Calu3 (cell line): ENCODE measurements at regions not wholly inside any gene's neighbourhood (a gene's known extent, or its start where the extent isn't known, plus 50 kb on each side); places are given as distances from the start of the nearest gene placed in this dataset.

Experiments
- BruUV-seq: library from RNA; stranded (reverse); fragments of 400-500 nt; replicated peaks from 2 replicates; lab custom pipeline; 2021; lab: Mats Ljungman, UMichigan
- CTCF ChIA-PET: fragments of 300-600 bp; sonication (Branson Sonifier 250); formaldehyde crosslinking; loops from one replicate; lab custom pipeline; 2022; ENCODE audit warnings: antibody characterized with exemption; lab: Charles Lee
- DNase-seq: peaks from one replicate; pipeline ENCODE4 v3.0.0; 2022
- H3K27ac Mint-ChIP-seq: one replicate; pipeline ENCODE4 v1.8.0; 2022; ENCODE audit warnings: mixed read lengths; ENCODE audit not compliant: unreplicated experiment
- H3K27me3 Mint-ChIP-seq: one replicate; pipeline ENCODE4 v1.8.0; 2022; ENCODE audit warnings: mixed read lengths; ENCODE audit not compliant: unreplicated experiment
- H3K36me3 Mint-ChIP-seq: one replicate; pipeline ENCODE4 v1.8.0; 2022; ENCODE audit warnings: mild to moderate bottlenecking, moderate library complexity, mixed read lengths; ENCODE audit not compliant: insufficient read depth, unreplicated experiment
- H3K4me1 Mint-ChIP-seq: one replicate; pipeline ENCODE4 v1.8.0; 2022; ENCODE audit warnings: mild to moderate bottlenecking, low read depth, mixed read lengths; ENCODE audit not compliant: unreplicated experiment
- H3K4me3 Mint-ChIP-seq: one replicate; pipeline ENCODE4 v1.8.0; 2022; ENCODE audit warnings: mild to moderate bottlenecking, low read depth, moderate library complexity, mixed read lengths; ENCODE audit not compliant: unreplicated experiment
- H3K9me3 Mint-ChIP-seq: one replicate; pipeline ENCODE4 v1.8.0; 2022; ENCODE audit warnings: low read depth, mixed read lengths; ENCODE audit not compliant: unreplicated experiment
- intact Hi-C: fragments of 100-400 bp; cut with micrococcal nuclease; formaldehyde crosslinking; loops from one replicate; pipeline ENCODE4 v1.10.0; 2022; ENCODE audit not compliant: unreplicated experiment
- TF ChIP-seq, protein P1 (sequence below): fragments of 200-600 bp; IDR thresholded peaks from one replicate; pipeline ENCODE4 v1.8.0; 2022; ENCODE audit warnings: antibody characterized with exemption; ENCODE audit not compliant: unreplicated experiment

DNA sequence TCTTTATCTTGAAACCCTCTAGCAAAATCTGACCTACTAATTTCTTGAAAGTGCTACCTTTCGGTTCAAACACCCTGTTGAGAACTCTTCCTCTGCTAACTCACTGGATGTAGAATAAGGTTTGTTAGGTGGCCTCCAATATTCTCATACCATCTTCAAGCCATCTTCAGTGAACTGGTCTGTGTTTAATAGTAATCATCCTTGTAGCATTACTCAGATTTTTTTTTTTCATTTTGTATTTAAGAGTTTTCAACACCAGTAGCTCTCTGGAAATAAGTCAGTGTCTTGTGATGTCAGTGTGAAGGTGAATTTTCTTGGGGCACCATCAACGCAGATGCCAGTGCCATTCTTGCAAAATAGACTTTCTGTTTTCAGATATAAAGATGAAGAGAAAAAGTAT is 140.6 kb upstream of the AHI1 start:
- intact Hi-C loops: no loop called here
- CTCF ChIA-PET: no interaction called here
- no peak overlapping the region for H3K27ac Mint-ChIP-seq
- no peak overlapping the region for H3K4me3 Mint-ChIP-seq
- no peak for DNase-seq
- BruUV-seq: no TSS peak
- peaks cover 18% of the 10 kb centered on the region for H3K4me1 Mint-ChIP-seq
- TF ChIP-seq, protein P1, sequence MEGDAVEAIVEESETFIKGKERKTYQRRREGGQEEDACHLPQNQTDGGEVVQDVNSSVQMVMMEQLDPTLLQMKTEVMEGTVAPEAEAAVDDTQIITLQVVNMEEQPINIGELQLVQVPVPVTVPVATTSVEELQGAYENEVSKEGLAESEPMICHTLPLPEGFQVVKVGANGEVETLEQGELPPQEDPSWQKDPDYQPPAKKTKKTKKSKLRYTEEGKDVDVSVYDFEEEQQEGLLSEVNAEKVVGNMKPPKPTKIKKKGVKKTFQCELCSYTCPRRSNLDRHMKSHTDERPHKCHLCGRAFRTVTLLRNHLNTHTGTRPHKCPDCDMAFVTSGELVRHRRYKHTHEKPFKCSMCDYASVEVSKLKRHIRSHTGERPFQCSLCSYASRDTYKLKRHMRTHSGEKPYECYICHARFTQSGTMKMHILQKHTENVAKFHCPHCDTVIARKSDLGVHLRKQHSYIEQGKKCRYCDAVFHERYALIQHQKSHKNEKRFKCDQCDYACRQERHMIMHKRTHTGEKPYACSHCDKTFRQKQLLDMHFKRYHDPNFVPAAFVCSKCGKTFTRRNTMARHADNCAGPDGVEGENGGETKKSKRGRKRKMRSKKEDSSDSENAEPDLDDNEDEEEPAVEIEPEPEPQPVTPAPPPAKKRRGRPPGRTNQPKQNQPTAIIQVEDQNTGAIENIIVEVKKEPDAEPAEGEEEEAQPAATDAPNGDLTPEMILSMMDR: no peak
- no peaks in the 10 kb centered on the region for H3K27me3 Mint-ChIP-seq
- no peaks in the 10 kb centered on the region for H3K9me3 Mint-ChIP-seq
- H3K36me3 Mint-ChIP-seq: no peaks in the 10 kb centered on the region

DNA sequence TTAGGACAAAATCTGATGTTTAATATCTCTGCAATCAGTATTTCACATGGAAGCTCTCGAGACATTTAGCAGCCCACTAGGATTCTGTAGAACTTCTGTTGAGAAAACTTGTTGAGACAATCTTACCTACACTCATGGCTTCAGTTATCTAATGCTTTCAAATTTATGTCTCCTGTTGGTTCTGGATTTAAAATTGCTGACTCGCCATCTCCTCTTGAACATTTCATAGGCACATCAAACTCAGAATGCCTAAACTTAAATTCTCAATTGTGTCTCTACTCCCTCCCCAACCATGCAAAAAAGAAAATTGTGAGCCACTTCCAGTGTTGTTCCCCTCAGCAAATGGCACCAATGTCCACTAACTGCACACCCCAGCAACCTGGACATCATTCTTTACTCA is 142.5 kb upstream of the AHI1 start:
- no TSS peak for BruUV-seq
- no peak for DNase-seq
- intact Hi-C loops: no loop called here
- CTCF ChIA-PET: no interaction called here
- Mint-ChIP-seq H3K27me3 (no peaks in the 10 kb centered on the region), H3K36me3 (no peaks in the 10 kb centered on the region), H3K4me3 (no peak overlapping the region), H3K9me3 (no peaks in the 10 kb centered on the region), H3K4me1 (no peaks in the 10 kb centered on the region), H3K27ac (no peak overlapping the region)
- TF ChIP-seq, protein P1: no peak

DNA sequence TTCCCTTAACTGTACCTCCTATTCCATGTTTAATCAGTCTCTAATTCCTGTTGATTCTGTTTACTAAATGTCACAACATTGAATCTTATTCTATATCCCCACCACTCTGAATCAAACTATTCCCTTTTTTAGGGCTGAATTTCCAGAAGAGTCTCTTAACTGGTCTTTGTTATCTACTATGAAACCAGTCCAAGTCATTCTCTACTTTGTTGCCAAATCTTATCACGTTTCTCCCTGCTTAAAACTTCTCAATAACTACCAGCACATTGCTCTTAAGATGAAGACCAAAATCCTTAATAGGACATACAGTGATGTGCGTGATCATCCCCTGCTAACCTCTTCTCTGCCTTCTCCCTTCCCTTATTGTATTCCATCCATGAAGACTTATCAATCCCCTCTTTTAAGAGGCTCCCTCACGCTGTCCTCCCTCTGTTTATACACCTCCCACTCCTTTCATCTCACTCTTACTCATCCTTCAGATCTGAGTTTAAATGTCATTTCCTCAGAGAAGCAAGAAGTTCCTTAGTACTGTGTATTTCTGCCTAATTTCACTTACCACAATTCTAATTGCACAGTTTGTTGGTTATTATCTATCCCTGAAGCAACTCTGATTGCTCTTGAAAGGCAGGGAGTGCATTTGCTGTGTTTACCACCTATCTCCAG is 143.0 kb upstream of the AHI1 start:
- H3K9me3 Mint-ChIP-seq: no peaks in the 10 kb centered on the region
- H3K36me3 Mint-ChIP-seq: no peaks in the 10 kb centered on the region
- no peaks in the 10 kb centered on the region for H3K27me3 Mint-ChIP-seq
- CTCF ChIA-PET: no interaction called here
- no peak for DNase-seq
- TF ChIP-seq, protein P1: no peak
- H3K4me3 Mint-ChIP-seq: no peak overlapping the region
- H3K27ac Mint-ChIP-seq: no peak overlapping the region
- no TSS peak for BruUV-seq
- intact Hi-C loops: no loop called here
- H3K4me1 Mint-ChIP-seq: no peaks in the 10 kb centered on the region

DNA sequence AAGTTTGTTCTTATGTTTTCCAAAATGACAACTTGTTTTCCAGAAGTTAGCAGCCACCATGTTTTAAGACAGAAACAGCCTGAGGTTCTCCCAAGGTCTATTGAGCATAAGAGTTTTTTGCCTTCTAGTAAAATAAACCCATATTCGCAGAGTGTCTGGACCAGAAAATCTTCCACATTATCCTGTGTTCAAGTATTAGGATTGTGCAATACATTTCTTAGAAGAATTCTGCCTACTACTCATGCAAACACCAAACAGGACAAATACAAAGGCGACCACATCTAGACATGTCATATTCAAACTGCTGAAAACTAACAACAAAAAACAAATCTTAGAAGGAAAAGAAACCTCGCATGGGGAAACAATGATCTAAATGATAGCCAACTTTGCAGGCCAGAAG is 145.4 kb upstream of the AHI1 start:
- no peak overlapping the region for H3K27ac Mint-ChIP-seq
- no peaks in the 10 kb centered on the region for H3K4me1 Mint-ChIP-seq
- H3K27me3 Mint-ChIP-seq: no peaks in the 10 kb centered on the region
- BruUV-seq: no TSS peak
- H3K9me3 Mint-ChIP-seq: no peaks in the 10 kb centered on the region
- TF ChIP-seq, protein P1: no peak
- DNase-seq: no peak
- CTCF ChIA-PET: no interaction called here
- intact Hi-C loops: no loop called here
- H3K36me3 Mint-ChIP-seq: no peaks in the 10 kb centered on the region
- no peak overlapping the region for H3K4me3 Mint-ChIP-seq
